ENCODE measurements at regions not wholly inside any gene's neighbourhood (a gene's known extent, or its start where the extent isn't known, plus 50 kb on each side); places are given as distances from the start of the nearest gene placed in this dataset.

GRCh38 chr2:106602042-106602441 lies 114.9 kb downstream of the CD8B2 start:
- DNase-seq, result no peak
- no peak overlapping the region for H3K27ac Mint-ChIP-seq
- no peaks in the 10 kb centered on the region for H3K9me3 Mint-ChIP-seq
- no peak for ATAC-seq
- CTCF ChIA-PET, result no interaction called here
- H3K36me3 Mint-ChIP-seq (ENCODE audit: low read depth), result no peaks in the 10 kb centered on the region
- H3K27me3 Mint-ChIP-seq, result peaks cover 11% of the 10 kb centered on the region
- no peak for TF ChIP-seq CTCF (IDR thresholded peaks at IDR 0.05)
- intact Hi-C loops (cut with micrococcal nuclease), result no loop called here
- no peaks in the 10 kb centered on the region for H3K4me1 Mint-ChIP-seq (ENCODE audit: low read depth)
- POLR2A ChIA-PET, result no interaction called here
- H3K4me3 Mint-ChIP-seq, result no peak overlapping the region

GRCh38 chr2:106606652-106607051 lies 119.5 kb downstream of the CD8B2 start:
- DNase-seq, result no peak
- ATAC-seq, result no peak

GRCh38 chr2:106607371-106607770 lies 120.2 kb downstream of the CD8B2 start:
- no peaks in the 10 kb centered on the region for H3K9me3 Mint-ChIP-seq
- DNase-seq (no peak), ATAC-seq (no peak)
- CTCF ChIA-PET, result interaction anchor here (0.7 kb wide), 1 partner anchor 25 kb away, joined by 3 read pairs; no protein-coding TSS in a partner anchor
- no peak overlapping the region for H3K4me3 Mint-ChIP-seq
- intact Hi-C loops (cut with micrococcal nuclease), result no loop called here
- H3K27ac Mint-ChIP-seq, result no peak overlapping the region
- POLR2A ChIA-PET, result no interaction called here
- no peaks in the 10 kb centered on the region for H3K36me3 Mint-ChIP-seq (ENCODE audit: low read depth)
- H3K4me1 Mint-ChIP-seq (ENCODE audit: low read depth), result no peaks in the 10 kb centered on the region
- no peak for TF ChIP-seq CTCF (IDR thresholded peaks at IDR 0.05)
- peaks cover 6% of the 10 kb centered on the region for H3K27me3 Mint-ChIP-seq

More at GRCh38 chr2:106606652-106607051, 119.5 kb downstream of the CD8B2 start:
- TF ChIP-seq CTCF (IDR thresholded peaks at IDR 0.05), result no peak
- Mint-ChIP-seq H3K4me1 (ENCODE audit: low read depth) (no peaks in the 10 kb centered on the region), H3K4me3 (no peak overlapping the region), H3K27me3 (peaks cover 6% of the 10 kb centered on the region), H3K36me3 (ENCODE audit: low read depth) (no peaks in the 10 kb centered on the region), H3K9me3 (no peaks in the 10 kb centered on the region), H3K27ac (no peak overlapping the region)
- intact Hi-C loops (cut with micrococcal nuclease), result no loop called here
- POLR2A ChIA-PET, result no interaction called here
- CTCF ChIA-PET, result interaction anchor here (0.7 kb wide), 1 partner anchor 24 kb away, joined by 3 read pairs; no protein-coding TSS in a partner anchor

- Mint-ChIP-seq H3K27me3 (peaks cover 3% of the 10 kb centered on the region), H3K9me3 (no peaks in the 10 kb centered on the region), H3K4me1 (ENCODE audit: low read depth) (no peaks in the 10 kb centered on the region), H3K36me3 (ENCODE audit: low read depth) (no peaks in the 10 kb centered on the region), H3K4me3 (no peak overlapping the region), H3K27ac (no peak overlapping the region)
- POLR2A ChIA-PET, result no interaction called here
- ATAC-seq (no peak), DNase-seq (no peak)
- no peak for TF ChIP-seq CTCF (IDR thresholded peaks at IDR 0.05)
- CTCF ChIA-PET, result no interaction called here
- intact Hi-C loops (cut with micrococcal nuclease), result no loop called here
Measured at GRCh38 chr2:106609780-106610179, 122.6 kb downstream of the CD8B2 start.

GRCh38 chr2:106614511-106615291 lies 127.5 kb downstream of the CD8B2 start:
- intact Hi-C loops (cut with micrococcal nuclease), result no loop called here
- Mint-ChIP-seq H3K27me3 (peaks cover 8% of the 10 kb centered on the region), H3K36me3 (ENCODE audit: low read depth) (no peaks in the 10 kb centered on the region), H3K9me3 (no peaks in the 10 kb centered on the region), H3K4me1 (ENCODE audit: low read depth) (no peaks in the 10 kb centered on the region), H3K4me3 (no peak overlapping the region), H3K27ac (no peak overlapping the region)
- CTCF ChIA-PET, result no interaction called here
- POLR2A ChIA-PET, result no interaction called here
- no peak for TF ChIP-seq CTCF (IDR thresholded peaks at IDR 0.05)
- no peak for ATAC-seq
- DNase-seq, result no peak
